Nephron (organoid): ENCODE measurements at regions not wholly inside any gene's neighbourhood (a gene's known extent, or its start where the extent isn't known, plus 50 kb on each side); places are given as distances from the start of the nearest gene placed in this dataset.

ENCODE experiments used
- H3K27ac Mint-ChIP-seq, 3 experiments: 2 replicates each; pipeline ENCODE4 v1.8.0; 2020; ENCODE audit warnings: mixed read lengths in 3 of 3, mild to moderate bottlenecking in 2 of 3, moderate library complexity in 1 of 3
- H3K27me3 Mint-ChIP-seq: 2 replicates; pipeline ENCODE4 v1.8.0; 2021; ENCODE audit warnings: low read depth, mild to moderate bottlenecking, moderate library complexity, mixed read lengths
- H3K36me3 Mint-ChIP-seq: 2 replicates; pipeline ENCODE4 v1.8.0; 2020; ENCODE audit warnings: low read depth, mixed read lengths
- H3K4me1 Mint-ChIP-seq: 2 replicates; pipeline ENCODE4 v1.8.0; 2020; ENCODE audit warnings: mixed read lengths
- H3K4me3 Mint-ChIP-seq, 3 experiments: 2 replicates each; pipeline ENCODE4 v1.8.0; 2020; ENCODE audit warnings: mild to moderate bottlenecking in 3 of 3, mixed read lengths in 3 of 3, moderate library complexity in 2 of 3
- H3K9me3 Mint-ChIP-seq: 2 replicates; pipeline ENCODE4 v1.8.0; 2020; ENCODE audit warnings: mixed read lengths
- TF ChIP-seq, protein P1 (sequence below), 3 experiments: fragments of 200-600 bp; sonication (generic); IDR thresholded peaks; one replicate each; pipeline ENCODE4 v1.5.0; 2021; ENCODE audit warnings: antibody characterized with exemption in 3 of 3; ENCODE audit not compliant: unreplicated experiment in 3 of 3

- H3K36me3 Mint-ChIP-seq, result no peaks in the 10 kb centered on the region
- H3K4me3 Mint-ChIP-seq, result no peak overlapping the region
- no peaks in the 10 kb centered on the region for H3K27me3 Mint-ChIP-seq
- TF ChIP-seq, protein P1, sequence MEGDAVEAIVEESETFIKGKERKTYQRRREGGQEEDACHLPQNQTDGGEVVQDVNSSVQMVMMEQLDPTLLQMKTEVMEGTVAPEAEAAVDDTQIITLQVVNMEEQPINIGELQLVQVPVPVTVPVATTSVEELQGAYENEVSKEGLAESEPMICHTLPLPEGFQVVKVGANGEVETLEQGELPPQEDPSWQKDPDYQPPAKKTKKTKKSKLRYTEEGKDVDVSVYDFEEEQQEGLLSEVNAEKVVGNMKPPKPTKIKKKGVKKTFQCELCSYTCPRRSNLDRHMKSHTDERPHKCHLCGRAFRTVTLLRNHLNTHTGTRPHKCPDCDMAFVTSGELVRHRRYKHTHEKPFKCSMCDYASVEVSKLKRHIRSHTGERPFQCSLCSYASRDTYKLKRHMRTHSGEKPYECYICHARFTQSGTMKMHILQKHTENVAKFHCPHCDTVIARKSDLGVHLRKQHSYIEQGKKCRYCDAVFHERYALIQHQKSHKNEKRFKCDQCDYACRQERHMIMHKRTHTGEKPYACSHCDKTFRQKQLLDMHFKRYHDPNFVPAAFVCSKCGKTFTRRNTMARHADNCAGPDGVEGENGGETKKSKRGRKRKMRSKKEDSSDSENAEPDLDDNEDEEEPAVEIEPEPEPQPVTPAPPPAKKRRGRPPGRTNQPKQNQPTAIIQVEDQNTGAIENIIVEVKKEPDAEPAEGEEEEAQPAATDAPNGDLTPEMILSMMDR (IDR thresholded peaks at IDR 0.05; ENCODE audit: unreplicated experiment in 3 of 3), result no peak
- no peak overlapping the region for H3K27ac Mint-ChIP-seq
- peaks cover 6% of the 10 kb centered on the region for H3K9me3 Mint-ChIP-seq
- no peaks in the 10 kb centered on the region for H3K4me1 Mint-ChIP-seq
These were observed 933.1 kb downstream of the DIAPH3 start for GRCh38 chr13:59230484-59231264.

DNA sequence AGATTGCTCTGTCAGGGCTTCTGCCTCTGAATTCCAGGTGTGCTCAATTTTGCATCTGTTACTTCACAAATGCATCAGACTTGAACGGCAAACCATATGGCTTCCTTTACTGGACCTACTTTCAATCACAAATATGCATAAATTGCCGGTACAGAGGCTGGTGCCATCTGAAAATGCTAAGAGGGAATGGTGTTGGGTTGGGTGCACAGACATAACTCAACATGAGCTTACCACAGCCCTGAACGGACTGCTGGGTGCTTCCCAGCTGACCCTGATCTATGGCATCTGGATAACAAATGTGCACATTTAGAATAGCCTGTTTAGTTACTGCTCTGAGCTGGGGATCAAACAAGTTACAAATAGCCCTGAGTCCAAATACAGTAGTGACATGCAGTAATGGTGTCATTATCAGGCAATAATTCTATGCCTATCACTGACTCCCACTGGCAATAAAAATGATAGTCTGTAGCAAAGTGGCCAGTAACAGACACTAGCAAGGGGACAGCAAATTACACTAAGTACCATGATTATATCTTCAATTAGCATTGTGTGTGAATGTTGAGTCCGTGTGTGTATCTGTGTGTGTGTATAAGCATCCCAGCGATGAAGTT lies 927.3 kb downstream of the DIAPH3 start:
- Mint-ChIP-seq H3K4me3 (no peak overlapping the region), H3K4me1 (no peaks in the 10 kb centered on the region), H3K27me3 (no peaks in the 10 kb centered on the region), H3K36me3 (no peaks in the 10 kb centered on the region), H3K9me3 (no peaks in the 10 kb centered on the region), H3K27ac (no peak overlapping the region)
- TF ChIP-seq, protein P1 (IDR thresholded peaks at IDR 0.05; ENCODE audit: unreplicated experiment in 3 of 3), result no peak

GRCh38 chr13:59236944-59237343 lies 926.8 kb downstream of the DIAPH3 start:
- Mint-ChIP-seq H3K27ac (peak overlapping the region in 1 of 3 experiments; percentile 21), H3K36me3 (no peaks in the 10 kb centered on the region), H3K4me1 (no peaks in the 10 kb centered on the region), H3K27me3 (no peaks in the 10 kb centered on the region), H3K9me3 (no peaks in the 10 kb centered on the region), H3K4me3 (no peak overlapping the region)
- TF ChIP-seq, protein P1 (IDR thresholded peaks at IDR 0.05; ENCODE audit: unreplicated experiment in 3 of 3), result no peak

DNA sequence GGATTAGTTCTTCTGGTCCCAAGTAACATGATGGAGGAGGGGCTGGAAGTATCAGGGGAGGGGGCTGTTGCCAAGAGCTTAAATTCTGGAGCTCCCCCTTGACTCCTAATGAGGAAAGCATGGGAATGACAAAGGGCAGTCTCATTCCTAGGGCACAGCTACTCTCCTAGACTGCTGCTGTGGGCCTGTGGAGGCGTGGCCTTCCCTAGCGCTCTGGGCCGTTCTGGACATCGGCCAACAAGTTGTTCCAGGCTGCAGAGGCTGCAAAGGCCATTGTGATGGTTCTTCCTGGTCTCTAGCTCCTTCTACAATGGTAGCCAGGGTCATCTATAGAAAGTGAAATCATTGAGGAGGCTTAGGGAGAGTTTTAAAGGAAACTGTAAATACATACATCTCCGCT lies 916.6 kb downstream of the DIAPH3 start:
- no peaks in the 10 kb centered on the region for H3K4me1 Mint-ChIP-seq
- H3K27me3 Mint-ChIP-seq, result no peaks in the 10 kb centered on the region
- H3K27ac Mint-ChIP-seq, result no peak overlapping the region
- TF ChIP-seq, protein P1 (IDR thresholded peaks at IDR 0.05; ENCODE audit: unreplicated experiment in 3 of 3), result no peak
- H3K36me3 Mint-ChIP-seq, result no peaks in the 10 kb centered on the region
- no peak overlapping the region for H3K4me3 Mint-ChIP-seq
- no peaks in the 10 kb centered on the region for H3K9me3 Mint-ChIP-seq

GRCh38 chr13:59250336-59251189 lies 913.2 kb downstream of the DIAPH3 start:
- no peaks in the 10 kb centered on the region for H3K36me3 Mint-ChIP-seq
- no peaks in the 10 kb centered on the region for H3K4me1 Mint-ChIP-seq
- no peak overlapping the region for H3K27ac Mint-ChIP-seq
- no peak overlapping the region for H3K4me3 Mint-ChIP-seq
- H3K27me3 Mint-ChIP-seq, result peaks cover 5% of the 10 kb centered on the region
- TF ChIP-seq, protein P1 (IDR thresholded peaks at IDR 0.05; ENCODE audit: unreplicated experiment in 3 of 3), result no peak
- H3K9me3 Mint-ChIP-seq, result no peaks in the 10 kb centered on the region
